Testis (tissue), 2 donors: ENCODE measurements at regions not wholly inside any gene's neighbourhood (a gene's known extent, or its start where the extent isn't known, plus 50 kb on each side); places are given as distances from the start of the nearest gene placed in this dataset.

Source experiments
- POLR2A ChIP-seq: fragments of 450-650 bp; IDR thresholded peaks from one replicate; pipeline ENCODE4 v1.6.1; 2017; ENCODE audit warnings: antibody characterized with exemption, mild to moderate bottlenecking, moderate library complexity
- TF ChIP-seq, protein P1 (sequence below), 3 experiments: fragments of 450-650 bp in 2 of 3; fragments of 200-600 bp in 1 of 3; sonication (generic) in 1 of 3; IDR thresholded peaks; one replicate each; pipeline ENCODE4 v1.5.1; 2016 to 2019; ENCODE audit warnings: antibody characterized with exemption in 3 of 3, mild to moderate bottlenecking in 2 of 3, moderate library complexity in 1 of 3

DNA sequence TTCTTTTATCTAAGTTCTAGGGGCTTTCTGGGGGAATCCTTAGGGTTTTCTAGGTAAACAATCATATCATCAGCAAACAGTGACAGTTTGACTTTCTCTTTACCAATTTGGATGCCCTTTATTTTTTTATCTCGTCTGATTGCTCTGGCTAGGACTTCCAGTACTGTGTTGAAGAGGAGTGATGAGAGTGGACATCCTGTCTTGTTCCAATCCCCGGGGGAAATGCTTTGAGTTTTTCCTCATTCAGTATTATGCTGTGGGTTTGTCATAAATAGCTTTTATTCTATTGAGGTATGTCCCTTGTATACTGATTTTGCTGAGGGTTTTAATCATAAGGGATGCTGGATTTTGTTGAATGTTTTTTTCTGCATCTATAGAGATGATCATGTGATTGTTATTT is 549.5 kb downstream of the EPHA4 start:
- TF ChIP-seq, protein P1, sequence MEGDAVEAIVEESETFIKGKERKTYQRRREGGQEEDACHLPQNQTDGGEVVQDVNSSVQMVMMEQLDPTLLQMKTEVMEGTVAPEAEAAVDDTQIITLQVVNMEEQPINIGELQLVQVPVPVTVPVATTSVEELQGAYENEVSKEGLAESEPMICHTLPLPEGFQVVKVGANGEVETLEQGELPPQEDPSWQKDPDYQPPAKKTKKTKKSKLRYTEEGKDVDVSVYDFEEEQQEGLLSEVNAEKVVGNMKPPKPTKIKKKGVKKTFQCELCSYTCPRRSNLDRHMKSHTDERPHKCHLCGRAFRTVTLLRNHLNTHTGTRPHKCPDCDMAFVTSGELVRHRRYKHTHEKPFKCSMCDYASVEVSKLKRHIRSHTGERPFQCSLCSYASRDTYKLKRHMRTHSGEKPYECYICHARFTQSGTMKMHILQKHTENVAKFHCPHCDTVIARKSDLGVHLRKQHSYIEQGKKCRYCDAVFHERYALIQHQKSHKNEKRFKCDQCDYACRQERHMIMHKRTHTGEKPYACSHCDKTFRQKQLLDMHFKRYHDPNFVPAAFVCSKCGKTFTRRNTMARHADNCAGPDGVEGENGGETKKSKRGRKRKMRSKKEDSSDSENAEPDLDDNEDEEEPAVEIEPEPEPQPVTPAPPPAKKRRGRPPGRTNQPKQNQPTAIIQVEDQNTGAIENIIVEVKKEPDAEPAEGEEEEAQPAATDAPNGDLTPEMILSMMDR (IDR thresholded peaks at IDR 0.05): no peak
- TF ChIP-seq POLR2A: no peak
